ENCODE measurements at regions not wholly inside any gene's neighbourhood (a gene's known extent, or its start where the extent isn't known, plus 50 kb on each side); places are given as distances from the start of the nearest gene placed in this dataset.
"Not testable (repeated sequence)": the region's sequence is repeated elsewhere in the genome, so short reads cannot be mapped to it uniquely, and the experiment has no call there.

- DNase-seq = no peak
These were observed 263.2 kb upstream of the EDA2R start for GRCh38 chrX:66902081-66902480.

- no peak for DNase-seq
These were observed 262.0 kb upstream of the EDA2R start for GRCh38 chrX:66900886-66901285.

GRCh38 chrX:66892004-66892403 lies 253.1 kb upstream of the EDA2R start:
- DNase-seq = no peak

GRCh38 chrX:66889418-66889817 lies 250.5 kb upstream of the EDA2R start:
- DNase-seq = no peak

DNA sequence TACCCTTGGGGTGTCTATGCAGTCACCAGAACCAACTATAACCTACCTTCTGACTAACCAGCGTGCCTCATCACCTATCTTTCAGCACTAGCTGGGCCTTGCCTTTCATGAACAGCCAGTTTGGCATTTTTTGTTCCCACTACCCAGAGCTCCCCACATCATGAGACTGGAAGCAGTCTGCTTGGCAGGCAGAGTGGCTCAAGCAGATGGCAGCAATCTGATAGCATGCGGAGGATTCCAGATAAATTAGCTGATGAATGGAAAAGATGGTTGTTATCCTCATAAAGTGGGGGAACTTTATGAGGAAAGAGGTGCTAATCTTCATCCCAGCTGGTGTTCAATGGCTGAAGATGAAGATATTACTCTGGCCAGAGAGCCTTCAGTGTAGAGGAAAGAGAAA lies 243.2 kb upstream of the EDA2R start:
- DNase-seq = no peak

- no peak for DNase-seq
These were observed 237.9 kb upstream of the EDA2R start for GRCh38 chrX:66876776-66877175.

DNA sequence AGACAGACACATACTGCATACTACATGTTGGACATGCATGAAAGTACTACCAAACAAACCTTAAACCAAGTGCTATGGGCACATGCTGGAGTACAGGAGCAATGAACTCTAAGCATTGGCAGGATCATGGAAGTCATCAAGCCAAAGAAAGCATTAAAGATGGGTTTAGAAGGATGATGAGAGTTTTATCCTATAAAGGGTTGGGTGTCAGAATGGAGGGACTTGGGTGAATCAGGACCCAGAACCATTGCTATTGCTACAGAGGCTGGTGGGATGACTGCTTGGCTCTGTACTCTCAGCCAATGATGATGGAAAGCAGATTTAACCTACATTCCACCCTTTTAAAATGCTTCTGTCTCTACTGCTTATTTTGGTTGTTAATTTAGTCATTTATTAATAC lies 233.9 kb upstream of the EDA2R start:
- DNase-seq = no peak

DNA sequence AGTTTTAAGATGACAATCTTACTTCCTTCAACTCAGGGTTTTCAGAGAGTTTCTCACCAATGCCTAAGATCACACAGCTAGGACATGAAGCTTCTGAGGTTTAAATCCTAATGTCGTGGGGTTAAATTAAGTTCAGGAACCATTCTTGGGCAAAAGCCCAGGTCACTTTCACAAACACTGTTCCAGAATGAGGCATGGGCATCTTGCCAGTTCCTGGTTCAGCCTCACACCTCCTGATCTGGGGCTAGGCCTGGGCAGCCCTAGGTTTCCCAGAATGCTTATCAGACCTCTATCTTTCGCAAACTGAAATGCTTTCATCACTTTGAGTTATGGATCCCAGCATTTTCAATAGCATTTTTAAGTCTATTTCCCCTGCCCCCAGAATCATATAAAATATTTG lies 224.8 kb upstream of the EDA2R start:
- no peak for DNase-seq

- no peak for DNase-seq
These were observed 194.5 kb upstream of the EDA2R start for GRCh38 chrX:66833426-66833825.

- no peak for DNase-seq
These were observed 176.3 kb upstream of the EDA2R start for GRCh38 chrX:66815227-66815626.

DNA sequence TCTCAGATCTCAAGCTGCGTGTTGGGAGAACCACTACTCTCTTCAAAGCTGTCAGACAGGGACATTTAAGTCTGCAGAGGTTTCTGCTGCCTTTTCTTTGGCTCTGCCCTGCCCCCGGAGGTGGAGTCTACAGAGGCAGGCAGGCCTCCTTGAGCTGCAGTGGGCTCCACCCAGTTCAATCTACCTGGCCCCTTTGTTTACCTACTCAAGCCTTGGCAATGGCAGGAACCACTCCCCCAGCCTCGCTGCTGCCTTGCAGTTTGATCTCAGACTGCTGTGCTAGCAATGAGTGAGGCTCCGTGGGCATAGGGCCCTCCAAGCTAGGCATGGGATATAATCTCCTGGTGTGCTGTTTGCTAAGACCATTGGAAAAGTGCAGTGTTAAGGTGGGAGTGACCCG lies 155.6 kb upstream of the EDA2R start:
- DNase-seq = not testable (repeated sequence)

DNA sequence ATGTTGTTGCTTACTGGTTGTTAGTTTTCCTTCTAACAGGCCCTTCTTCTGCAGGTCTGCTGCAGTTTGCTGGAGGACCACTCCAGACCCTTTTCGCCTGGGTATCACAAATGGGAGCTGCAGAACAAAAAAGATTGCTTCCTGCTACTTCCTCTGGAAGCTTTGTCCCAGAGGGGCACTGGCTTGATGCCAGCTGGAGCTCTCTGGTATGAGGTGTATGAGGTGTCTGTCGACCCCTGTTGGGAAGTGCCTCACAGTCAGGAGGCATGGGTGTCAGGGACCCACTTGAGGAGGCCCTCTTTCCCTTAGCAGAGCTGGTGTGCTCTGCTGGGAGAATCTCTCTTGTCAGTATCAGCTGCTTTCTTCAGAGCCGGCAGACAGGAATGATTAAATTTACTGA lies 127.4 kb upstream of the EDA2R start:
- no peak for DNase-seq

DNA sequence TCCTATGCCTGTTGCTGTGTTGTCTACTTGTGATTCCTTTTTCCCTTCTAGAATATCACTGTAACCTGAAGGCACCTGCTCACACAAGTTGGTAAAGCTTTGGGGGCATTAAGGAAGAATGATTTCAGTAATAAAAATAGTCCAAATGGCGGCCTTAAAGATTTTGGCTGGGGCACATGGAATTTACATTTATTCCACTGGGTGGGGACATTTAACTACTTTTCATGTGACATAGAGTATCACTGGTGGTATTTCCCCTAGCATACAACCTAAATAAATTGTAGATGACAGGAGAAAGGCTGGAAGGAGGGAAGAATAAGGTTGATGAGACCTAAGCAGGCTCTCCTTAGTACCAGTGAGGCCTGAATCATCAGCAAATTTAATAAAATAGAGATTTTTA lies 121.8 kb upstream of the EDA2R start:
- DNase-seq = no peak

- DNase-seq = no peak
These were observed 117.8 kb upstream of the EDA2R start for GRCh38 chrX:66756717-66757116.

- DNase-seq = no peak
These were observed 112.4 kb upstream of the EDA2R start for GRCh38 chrX:66751136-66751782.

- DNase-seq = not testable (repeated sequence)
These were observed 105.6 kb upstream of the EDA2R start for GRCh38 chrX:66744519-66744918.

DNA sequence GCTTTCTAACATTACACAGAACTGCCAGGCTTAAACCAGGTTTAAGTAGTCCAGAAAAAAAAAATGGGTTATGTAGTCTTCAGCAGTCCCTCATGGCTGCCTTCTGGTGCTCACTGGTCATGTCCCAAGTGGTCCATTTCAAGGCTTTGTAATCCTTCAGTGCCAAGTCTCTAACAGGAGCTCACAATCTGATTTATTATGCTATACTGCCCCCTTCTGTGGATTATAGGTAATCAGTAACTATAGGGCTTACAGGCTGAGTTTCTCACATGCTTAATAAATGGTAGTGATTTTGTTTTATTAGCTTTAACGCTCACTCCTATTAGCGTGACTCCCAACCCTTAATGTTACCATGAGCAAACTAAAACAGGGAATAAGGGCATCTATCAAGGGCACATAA lies 92.5 kb upstream of the EDA2R start:
- no peak for DNase-seq

GRCh38 chrX:66728818-66729271 lies 90.0 kb upstream of the EDA2R start:
- peak; percentile 8 for DNase-seq

GRCh38 chrX:66717926-66718325 lies 79.0 kb upstream of the EDA2R start:
- no peak for DNase-seq

GRCh38 chrX:66698273-66699204 lies 59.7 kb upstream of the EDA2R start:
- DNase-seq = no peak

DNA sequence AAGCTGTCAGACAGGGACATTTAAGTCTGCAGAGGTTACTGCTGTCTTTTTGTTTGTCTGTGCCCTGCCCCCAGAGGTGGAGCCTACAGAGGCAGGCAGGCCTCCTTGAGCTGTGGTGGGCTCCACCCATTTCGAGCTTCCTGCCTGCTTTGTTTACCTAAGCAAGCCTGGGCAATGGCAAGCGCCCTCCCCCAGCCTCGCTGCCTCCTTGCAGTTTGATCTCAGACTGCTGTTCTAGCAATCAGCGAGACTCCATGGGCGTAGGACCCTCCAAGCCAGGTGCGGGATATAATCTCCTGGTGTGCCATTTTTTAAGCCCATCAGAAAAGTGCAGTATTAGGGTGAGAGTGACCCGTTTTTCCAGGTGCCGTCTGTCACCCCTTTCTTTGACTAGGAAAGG lies 53.6 kb upstream of the EDA2R start:
- DNase-seq = not testable (repeated sequence)

All from effector CD8-positive, alpha-beta T cell (primary cell).